NAMALWA (cell line): ENCODE measurements at regions not wholly inside any gene's neighbourhood (a gene's known extent, or its start where the extent isn't known, plus 50 kb on each side); places are given as distances from the start of the nearest gene placed in this dataset.
"Not testable (repeated sequence)": the region's sequence is repeated elsewhere in the genome, so short reads cannot be mapped to it uniquely, and the experiment has no call there.

Experiments used
- DNase-seq: peaks from one replicate; pipeline ENCODE4 v3.0.0-alpha.2; 2015; ENCODE audit warnings: low spot score

GRCh38 chr3:152667267-152667666 is 167.7 kb upstream of the P2RY1 start:
- DNase-seq, result no peak

DNA sequence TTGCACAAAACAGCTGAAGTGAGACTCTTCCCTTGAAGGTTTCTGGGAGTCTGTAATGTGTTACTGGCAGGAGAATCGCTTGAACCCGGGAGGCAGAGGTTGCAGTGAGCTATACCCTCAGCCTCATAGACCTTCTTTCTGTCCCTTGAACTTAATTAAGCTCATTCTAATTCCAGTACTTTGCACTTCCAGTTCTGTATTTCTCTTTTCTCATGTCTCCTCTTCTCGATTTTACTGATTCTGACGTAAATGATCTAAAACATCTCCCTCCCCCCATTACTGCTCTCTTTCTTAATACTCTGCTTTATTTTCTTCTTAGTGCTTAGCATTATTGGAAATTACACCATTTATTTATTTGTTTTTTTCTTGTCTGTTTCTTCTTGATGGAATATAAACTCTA is 165.4 kb upstream of the P2RY1 start:
- DNase-seq, result no peak

GRCh38 chr3:152671446-152672319 is 163.2 kb upstream of the P2RY1 start:
- no peak for DNase-seq

DNA sequence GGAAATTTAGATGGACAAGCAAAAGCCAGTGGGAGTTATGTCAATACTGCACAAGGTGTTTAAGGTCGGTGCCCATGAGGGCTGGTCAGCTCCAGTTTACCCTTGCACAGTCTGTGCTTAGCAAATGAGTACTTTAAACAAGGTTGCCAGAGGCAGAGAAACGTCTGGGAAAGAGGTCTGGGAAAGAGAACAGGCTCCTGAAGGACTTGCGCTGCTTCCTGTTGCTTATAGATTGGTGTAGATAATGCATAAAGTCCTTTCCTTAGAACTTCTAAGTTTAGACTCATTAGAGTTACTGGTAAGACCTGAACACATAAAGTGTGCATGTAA is 162.6 kb upstream of the P2RY1 start:
- DNase-seq, result no peak

GRCh38 chr3:152676810-152677379 is 158.0 kb upstream of the P2RY1 start:
- no peak for DNase-seq

GRCh38 chr3:152677491-152677890 is 157.4 kb upstream of the P2RY1 start:
- no peak for DNase-seq

DNA sequence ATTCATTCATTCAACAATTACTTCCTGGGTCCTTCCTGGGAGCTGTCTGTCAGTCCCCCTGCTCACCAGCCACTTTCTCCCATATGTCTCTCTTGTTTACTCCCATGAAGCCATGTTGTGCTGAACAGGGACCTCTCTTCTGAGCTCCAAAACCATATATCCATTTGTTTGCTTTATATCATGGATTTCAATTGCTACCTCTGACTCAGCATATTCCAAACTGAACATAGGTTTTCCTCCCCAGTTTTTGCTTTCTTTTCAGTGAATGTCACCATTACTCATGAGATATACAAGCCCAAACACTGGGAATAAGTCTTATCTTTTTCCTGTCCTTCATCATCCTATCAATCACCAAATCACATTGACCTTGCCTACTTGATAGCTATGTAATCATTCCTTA is 152.5 kb upstream of the P2RY1 start:
- no peak for DNase-seq

DNA sequence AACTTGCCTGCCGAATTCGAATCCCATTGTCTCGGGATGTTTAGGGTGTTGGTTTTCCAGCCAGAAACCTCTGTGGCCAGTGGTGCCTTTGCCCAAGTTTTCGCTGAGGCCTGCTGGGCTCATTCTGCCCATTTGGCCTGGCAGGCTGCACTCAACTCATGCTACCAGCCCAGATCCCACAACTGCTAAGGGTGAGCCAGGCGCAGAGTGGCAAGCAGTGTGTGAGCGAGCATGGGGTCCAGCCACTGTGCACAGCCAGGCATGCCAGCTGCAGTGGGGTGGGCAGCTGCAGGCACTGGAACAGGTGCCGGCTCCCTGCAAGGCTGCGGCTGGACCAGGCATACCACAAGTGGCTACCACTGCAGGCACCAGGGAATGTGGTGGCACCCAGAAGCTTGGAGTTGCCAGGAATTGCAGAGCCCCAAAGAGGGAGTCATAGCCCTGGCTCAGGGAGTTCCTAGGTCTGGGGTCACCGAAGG is 151.4 kb upstream of the P2RY1 start:
- DNase-seq, result no peak

- DNase-seq, result no peak
These were observed 150.7 kb upstream of the P2RY1 start for GRCh38 chr3:152684279-152684678.

DNA sequence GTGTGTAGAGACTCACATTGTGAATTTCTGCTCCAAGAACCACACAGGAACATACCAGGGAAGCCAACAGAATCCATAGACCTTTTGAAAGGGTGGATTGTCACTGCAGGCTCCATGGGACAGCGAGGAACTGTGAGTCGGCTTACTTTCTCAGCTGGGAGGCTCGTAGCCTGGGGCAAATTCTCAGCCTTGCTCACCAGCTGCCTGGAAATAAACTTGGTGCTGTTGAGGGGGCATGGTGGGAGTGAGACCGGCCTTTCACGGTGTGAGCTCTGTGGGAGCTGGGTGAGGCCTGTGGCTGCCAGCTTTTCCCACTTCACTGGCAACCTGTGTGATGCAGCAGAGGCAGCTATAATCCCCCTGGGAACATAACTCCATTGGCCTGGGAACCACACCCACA is 146.6 kb upstream of the P2RY1 start:
- DNase-seq, result no peak

DNA sequence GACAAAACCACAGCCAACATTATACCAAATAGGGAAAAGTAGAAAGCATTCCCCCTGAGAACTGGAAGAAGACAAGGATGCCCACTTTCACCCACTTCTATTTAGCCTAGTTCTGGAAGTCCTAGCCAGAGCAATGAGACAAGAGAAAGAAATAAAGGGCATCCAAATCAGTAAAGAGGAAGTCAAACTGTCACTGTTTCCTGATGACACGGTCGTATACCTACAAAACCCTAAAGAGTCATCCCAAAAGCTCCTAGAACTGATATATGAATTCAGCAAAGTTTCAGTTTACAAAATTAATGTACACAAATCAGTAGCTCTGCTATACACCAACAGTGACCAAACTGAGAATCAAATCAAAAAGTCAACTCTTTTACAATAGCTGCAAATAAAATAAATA is 142.6 kb upstream of the P2RY1 start:
- DNase-seq, result not testable (repeated sequence)

GRCh38 chr3:152693521-152694250 is 141.2 kb upstream of the P2RY1 start:
- not testable (repeated sequence) for DNase-seq

DNA sequence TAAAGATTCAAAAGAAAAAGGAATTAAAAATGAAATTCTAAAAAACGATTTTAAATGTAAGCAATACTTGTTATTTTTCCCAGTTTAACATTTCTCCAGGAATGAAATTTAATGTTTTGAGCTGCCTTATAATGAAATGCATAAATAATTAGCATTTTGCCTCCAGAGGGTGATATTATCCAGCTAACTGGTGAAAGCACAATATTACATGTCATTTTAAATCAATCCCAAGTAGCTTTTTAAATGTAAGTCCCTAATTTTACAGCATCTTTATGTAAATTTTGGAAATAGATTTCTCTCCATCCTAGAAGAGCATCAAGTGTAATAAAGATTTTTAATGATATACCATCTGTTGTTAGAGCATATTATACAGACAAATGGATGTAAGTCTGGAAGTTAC is 139.1 kb upstream of the P2RY1 start:
- no peak for DNase-seq

GRCh38 chr3:152696962-152697361 is 138.0 kb upstream of the P2RY1 start:
- no peak for DNase-seq

- DNase-seq, result no peak
These were observed 131.6 kb upstream of the P2RY1 start for GRCh38 chr3:152703245-152703890.

- DNase-seq, result no peak
These were observed 127.8 kb upstream of the P2RY1 start for GRCh38 chr3:152706991-152707713.

DNA sequence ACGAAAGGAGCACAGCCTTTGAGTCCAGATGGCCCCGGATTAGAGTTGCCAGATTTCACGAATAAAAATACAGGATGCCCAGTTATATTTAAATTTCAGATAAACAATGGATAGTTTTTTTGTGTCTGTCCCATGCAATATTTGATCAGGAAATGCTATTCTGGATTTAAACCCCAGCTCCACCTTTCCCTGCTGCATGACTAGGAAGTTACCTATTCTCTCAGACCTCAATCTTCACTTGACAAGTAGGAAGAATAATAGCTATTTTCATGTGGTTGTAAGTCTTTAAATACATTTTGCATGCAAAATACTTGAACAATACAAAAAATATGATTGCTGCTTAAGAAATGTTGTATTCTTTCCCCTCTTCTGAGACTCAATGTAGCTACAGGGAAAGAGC is 125.3 kb upstream of the P2RY1 start:
- DNase-seq, result no peak

- no peak for DNase-seq
These were observed 124.4 kb upstream of the P2RY1 start for GRCh38 chr3:152710549-152710948.

GRCh38 chr3:152713989-152714388 is 120.9 kb upstream of the P2RY1 start:
- peak; percentile 14 for DNase-seq

GRCh38 chr3:152714507-152714906 is 120.4 kb upstream of the P2RY1 start:
- no peak for DNase-seq

DNA sequence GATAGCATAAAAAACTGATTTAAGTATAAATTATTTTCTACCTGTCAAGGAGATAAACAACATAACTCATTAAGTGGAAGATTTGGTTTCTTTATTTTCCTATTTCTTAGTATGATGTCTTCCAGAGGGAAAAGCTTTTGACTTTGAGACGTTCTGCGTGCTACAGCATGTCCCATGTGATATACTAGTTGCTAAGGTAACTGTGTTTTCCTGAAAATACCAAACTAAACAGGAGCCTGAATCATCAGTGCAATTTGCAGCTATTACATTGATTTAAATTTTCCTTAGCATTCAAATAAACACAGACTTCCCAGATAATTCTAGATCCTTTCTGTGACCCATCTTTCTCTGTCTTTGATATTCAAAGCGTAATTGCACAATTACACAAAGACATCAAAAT is 117.7 kb upstream of the P2RY1 start:
- DNase-seq, result no peak

DNA sequence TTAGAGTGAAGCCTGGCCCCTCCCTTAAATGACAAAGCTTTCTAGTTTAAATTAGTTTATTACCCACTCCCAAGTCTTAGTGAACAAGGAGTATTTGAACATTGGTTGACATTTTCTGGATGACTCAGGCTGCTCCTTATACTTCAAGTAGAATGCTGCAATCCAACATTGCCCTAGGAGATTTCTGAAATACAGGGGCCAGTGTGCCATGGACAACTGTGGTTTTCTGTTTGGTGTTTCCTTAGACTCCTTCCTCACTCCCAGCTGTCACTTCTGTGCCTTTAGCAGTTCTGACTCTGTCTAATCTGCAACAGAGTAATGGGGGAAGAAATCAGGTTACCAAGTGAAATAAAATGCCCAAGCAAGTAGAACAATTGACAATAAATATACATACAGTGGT is 116.1 kb upstream of the P2RY1 start:
- DNase-seq, result no peak
